NCI-H1105 treated with DMSO at 0.1 percent for 48 hours (cell line): ENCODE measurements at regions not wholly inside any gene's neighbourhood (a gene's known extent, or its start where the extent isn't known, plus 50 kb on each side); places are given as distances from the start of the nearest gene placed in this dataset.
"Not testable (repeated sequence)": the region's sequence is repeated elsewhere in the genome, so short reads cannot be mapped to it uniquely, and the experiment has no call there.

Source experiments
- DNase-seq: peaks from one replicate; lab custom pipeline; 2025; lab: John Stamatoyannopoulos, UW

DNA sequence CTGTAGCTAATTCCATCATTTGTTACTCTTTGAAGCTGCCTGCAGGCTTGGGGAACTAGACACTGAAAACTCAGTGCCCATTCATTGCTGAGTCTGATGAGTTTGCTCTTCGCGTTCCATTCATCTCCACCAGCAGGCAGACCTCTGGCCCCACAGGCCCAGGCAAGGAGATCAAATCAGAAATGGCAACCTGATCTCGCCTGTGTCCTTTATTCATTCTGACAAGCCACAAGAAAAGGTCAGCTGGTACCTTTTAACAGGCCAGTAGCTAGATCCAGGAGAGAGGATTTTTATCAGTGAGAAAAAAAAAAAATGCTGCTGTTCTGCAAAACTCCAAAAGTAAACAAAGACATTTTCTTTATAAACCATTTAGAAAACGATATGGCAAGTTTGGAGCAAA is 742.5 kb downstream of the ETS1 start:
- DNase-seq = peak; percentile 5

DNA sequence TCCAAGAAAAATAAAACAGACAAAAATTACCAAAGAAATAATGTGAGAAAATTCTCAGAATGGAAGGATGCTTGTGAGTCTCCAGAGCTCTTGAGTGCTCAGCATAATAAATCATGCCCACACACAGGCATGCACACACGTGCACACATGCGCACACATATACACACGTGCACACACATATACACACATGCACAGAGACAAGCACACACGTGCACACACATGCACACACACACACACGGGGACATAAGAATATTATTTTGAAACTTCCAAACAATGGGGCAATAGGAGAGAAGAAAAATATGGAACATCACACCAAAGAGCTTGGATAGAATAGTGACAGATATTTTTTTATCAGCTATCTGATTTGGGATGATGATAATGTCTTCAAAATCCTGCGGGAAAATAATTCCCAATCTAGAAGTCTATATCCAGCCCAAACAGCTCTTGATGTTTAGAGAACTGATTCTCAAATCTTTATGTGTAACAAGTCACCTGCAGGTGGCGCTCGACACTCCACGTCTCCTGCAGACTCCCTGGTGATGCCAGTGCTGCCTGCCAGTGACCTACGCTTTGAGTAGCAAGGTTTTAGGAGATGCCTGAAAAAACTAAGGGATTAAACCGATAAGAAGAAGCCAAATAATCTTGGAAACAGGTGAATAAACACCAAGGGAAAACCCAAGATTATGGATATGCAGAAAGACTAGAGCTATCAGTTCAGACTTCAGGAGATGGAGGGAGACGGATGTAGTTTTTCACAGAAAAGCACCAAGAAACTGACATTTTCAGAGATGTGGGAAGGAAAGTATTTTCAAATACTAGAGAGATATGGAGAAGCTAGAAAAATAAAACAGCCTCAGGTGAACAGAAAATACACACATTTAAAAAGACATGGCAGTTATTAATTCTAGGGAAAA is 743.6 kb downstream of the ETS1 start:
- peak; percentile 76 for DNase-seq

DNA sequence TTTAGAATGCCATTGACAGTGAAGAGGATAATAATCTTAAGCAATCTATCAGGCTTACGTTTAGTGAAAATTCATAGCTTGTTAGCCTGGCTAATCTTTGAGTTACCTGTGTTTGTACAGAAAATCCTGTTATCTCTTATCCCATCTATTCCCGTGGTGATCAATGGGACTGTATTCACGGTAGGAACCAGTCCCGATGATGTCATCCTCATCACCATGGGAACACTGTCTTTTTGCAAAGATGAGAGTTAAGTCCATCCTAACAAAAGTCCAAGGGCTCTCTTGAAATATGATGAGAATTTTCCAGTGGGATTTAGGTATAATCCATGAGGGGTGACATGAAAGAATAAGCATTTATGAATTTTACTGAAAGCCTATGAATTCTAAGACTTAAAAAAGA is 762.2 kb downstream of the ETS1 start:
- no peak for DNase-seq

DNA sequence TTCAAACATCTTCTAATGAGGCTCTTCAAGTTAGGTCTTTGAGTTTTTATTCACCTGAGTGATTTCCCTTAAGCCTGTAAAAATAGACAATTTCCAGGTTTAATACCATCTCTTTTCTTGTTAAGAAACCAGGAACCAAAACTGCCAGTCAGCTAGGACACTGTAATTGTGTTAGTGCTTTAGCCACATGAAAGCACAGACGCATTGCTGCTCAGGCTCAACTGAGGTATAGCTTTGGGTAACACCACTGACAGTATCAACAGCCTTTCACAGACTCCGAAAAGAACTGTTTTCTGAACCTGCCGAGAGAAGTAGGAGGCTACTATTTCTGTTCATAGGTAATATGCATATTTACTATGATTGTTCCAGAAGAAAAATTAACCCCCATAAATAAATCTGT is 768.7 kb downstream of the ETS1 start:
- no peak for DNase-seq

DNA sequence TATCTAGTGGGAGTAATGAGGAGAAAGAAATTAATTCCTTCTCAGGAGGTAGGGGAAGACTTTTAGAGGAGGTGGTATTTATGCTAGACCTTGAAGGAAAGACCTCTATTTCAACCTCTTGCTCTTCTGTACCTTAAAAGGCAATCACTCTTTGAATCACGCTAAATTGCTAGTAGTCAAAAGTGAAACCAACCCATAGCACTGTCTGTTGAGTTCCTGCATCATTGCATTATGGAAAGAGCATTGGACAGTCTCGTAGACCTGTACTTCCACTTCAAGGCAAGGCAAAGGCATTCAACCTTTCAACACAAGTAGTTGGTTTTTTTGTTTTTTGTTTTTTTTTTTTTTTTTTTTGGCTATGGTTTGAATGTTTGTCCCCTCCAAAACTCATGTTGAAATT is 770.4 kb downstream of the ETS1 start:
- DNase-seq = no peak

DNA sequence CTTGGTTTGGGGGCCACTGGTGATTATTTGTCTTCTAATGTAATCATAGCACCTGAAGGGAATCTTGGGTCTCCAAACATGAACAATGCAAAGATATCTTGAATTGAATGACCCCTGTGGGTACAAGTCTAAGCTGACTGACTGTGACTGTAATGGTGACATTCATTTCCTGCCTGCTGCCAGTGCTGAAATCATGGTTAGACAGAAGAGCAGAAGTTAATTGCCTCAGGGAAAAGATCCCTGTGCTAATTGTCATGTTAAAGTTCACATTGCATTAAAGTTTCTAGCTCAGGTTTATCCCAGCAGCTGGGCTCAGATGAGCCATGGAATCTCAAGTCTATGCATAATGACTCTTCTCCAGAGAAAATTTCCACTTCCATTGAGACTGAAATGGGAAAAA is 772.0 kb downstream of the ETS1 start:
- DNase-seq = no peak

DNA sequence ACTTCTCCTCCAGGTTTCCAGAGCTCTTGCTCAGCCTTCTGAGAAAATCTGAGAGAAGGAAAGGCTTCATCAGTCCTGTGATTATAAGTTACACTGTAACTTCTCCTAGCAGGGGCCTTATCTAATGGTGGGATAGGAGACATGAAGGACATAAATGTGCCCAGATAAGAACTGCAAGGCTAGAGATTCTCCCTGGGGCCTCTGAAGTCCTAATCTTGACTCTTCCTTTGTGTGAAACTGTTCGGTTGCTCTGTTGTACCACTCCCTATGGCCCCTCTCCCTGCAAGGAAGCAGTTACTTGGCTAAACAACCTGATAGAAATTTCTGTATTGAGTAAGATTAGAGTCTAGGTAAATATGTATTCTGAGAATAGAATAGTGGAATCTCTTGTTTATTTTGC is 780.9 kb downstream of the ETS1 start:
- no peak for DNase-seq

DNA sequence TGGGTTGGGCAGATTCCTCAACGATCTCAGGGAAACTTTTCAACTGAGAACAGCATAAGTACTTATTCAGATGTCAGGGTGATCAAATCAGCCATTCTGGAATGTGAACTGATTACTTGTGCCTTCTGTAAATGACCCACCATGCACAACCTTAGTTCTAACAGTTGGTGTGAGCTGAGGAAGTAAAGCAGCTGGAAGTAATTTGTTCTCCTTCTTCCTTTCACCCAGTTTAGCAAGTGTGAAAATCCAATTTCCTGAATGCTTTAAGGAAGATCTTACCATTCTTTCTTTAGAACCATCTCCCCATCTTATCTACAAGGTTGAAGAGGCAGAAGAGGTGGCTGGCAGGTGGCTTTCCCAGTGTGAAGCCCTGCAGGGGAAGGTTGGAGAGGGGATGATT is 781.6 kb downstream of the ETS1 start:
- no peak for DNase-seq

DNA sequence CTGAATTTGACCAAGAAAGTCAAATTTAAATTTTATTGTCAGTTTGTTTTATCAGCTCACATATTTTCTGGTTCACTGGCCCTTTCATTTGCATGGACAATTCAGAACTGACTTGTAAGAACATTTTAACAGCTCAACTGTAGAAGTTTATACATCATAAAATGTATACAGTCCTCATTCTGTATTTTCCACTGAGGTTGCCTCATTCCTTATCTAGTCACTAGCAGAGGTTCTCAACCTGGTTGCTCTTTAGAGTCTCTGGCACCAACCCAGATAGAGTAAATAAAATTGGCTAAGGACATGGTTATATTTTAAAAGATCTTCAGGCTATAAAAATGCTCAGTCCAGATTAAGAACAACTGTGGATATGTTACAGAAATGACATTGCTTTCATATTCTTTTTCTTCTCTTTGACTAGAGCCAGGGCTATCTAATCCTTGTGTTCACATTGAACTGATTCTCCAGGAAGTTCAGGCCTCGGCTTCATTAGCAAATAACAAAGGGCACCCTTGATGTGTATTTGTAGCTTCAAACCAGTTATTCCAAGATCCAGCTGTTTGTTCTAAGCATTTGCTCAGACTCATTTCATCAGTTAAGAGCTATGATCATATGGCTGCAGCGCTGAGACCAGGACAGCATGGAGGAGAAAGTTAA is 782.5 kb downstream of the ETS1 start:
- DNase-seq = no peak

DNA sequence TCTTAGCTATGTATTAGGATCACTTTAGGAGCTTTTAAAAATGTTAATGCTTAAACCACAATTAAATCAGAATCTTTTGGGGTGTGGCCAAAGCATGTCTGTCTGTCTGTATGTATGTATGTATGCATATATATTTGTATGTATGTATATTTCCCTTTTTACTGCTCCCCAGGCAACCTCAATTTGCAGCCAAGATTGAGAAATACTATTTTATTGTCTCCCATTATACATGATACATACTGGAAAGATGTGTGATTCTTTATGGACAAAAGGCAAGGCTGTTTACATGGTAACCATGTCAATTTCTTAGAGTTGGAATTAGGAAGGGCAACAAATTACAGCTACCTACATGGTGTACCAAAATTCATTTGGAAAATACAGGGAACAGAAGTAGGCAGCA is 783.6 kb downstream of the ETS1 start:
- no peak for DNase-seq

DNA sequence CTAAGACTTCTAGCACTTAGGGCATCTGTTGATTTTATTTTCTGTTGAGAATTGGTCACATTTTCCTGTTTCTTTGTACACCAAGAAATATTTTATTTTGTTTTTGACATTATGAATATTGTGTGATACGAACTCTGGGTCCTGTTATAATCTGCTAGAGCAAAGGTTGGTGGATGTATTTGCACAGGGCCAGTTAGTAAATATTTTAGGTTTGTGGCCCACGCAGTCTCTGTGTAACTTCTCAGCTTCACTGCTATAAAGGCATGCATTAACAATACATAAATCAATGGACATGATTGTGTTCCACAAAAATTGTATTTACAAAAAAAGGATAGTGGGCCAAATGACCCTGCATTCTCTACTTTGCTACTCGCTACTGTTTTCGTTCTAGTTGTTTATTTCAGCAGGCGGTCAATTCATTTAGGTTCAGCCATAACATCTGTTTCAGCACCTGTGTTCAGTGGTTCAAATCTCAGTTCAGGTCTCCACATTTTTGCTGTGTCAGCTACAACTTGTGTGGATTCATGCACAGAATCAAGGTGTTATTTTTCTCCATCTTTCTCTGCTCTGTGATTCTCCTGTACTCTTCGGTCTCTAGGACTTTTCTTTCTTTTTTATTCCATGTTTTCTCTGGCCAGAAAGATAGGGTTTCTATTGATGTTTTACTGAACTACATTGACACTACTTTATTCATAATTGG is 786.2 kb downstream of the ETS1 start:
- DNase-seq = no peak

DNA sequence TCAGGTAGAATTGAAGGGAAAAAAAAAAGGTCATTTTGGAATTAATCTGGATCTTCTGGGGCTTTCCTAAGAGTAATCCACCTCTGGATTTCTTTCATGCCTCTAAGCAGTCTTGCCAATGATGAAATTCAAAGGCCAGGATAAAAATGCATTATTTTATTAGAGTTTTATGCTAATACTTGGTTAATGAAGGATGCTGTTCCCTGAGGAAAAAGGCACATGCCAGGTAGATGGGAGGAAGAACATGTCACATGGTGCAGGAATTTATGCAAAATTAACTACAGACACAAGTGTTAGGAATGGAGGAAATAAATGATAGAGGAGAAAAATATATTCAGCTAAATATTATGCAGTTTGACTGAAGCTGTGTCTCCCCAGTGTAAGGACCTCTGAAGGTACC is 792.0 kb downstream of the ETS1 start:
- no peak for DNase-seq

DNA sequence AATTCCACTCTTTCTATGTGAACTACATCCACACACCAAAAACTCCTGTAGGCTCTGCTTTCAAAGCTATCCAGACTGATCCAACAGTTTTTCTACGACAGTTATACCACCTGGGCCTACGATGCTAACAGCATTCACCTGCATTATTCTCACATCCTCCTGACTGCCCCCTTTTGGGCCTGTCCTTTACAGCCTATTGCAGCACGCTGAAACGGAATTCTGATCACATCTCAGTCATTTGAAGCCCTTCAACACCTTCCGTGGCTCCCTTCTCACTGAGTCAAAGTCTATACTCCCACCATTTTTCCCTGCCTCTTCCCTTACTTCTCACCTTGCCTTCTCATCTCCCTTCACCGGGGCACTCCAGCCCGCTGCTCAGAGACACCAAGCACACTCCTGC is 791.3 kb upstream of the KIRREL3 start:
- DNase-seq = no peak

DNA sequence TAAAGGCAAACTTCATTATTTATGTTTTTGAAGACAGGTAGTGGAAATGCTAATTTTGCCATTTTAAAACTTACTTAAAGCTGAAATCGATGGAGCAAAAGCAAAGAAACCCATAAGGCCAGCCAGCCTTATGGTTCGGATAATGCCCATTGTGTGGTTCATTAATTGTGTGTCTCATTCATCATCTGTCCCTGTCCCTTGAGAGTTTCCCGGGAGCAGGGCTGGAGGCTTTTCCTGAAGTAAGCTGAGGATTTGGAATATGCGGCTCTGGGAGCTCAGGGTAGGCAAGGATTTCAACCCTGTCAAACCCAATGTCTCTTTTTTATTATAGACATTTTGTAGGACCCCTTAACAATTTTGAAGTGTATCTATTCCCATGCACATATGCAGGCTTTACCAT is 790.0 kb upstream of the KIRREL3 start:
- no peak for DNase-seq

DNA sequence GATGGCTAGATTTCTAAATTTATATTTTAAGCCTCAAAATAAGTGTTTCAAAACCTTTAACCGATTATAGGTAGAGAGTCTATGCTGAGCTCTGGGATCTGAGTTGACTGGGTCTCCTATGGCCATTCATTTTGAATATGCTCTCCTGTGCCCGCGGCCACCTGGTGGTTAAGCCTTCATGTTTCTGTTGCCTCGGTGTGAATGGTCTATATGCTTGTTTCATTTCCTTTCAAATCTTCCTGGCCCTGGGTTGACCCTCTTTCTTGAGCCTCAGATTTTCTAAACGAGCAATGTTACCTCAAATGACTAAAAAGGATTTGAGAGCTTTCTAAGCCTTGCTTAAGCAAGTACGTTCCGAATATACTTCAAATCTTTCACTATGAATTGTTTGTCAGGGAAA is 789.4 kb upstream of the KIRREL3 start:
- peak; percentile 28 for DNase-seq

DNA sequence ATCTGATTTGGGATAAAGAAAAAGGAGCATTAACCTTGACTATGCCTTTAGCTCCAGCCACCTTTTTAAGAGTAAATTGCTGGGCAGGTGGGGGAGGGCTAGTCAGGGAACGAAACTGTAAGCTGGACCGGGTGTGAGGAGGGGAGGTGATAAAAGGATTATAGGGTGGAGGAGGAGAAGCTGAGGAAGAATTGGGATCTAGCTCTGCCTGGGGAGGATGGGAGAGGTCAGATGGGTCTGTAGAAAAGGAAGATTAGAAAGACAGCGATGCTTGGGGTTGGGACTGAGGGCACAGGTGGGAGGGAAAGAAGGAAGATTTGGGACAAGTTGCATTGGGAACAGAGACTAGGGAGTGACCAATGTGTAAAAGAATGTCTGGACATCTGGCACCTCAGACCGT is 772.4 kb upstream of the KIRREL3 start:
- not testable (repeated sequence) for DNase-seq

DNA sequence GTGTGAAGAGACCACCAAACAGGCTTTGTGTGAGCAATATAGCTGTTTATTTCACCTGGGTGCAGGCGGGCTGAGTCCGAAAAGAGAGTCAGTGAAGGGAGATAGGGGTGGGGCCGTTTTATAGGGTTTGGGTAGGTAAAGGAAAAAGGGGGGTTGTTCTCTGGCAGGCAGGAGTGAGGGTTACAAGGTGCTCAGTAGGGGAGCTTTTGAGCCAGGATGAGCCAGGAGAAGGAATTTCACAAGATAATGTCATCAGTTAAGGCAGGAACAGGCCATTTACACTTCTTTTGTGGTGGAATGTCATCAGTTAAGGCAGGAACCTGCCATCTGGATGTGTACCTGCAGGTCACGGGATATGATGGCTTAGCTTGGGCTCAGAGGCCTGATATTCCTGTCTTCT is 768.4 kb upstream of the KIRREL3 start:
- DNase-seq = not testable (repeated sequence)

DNA sequence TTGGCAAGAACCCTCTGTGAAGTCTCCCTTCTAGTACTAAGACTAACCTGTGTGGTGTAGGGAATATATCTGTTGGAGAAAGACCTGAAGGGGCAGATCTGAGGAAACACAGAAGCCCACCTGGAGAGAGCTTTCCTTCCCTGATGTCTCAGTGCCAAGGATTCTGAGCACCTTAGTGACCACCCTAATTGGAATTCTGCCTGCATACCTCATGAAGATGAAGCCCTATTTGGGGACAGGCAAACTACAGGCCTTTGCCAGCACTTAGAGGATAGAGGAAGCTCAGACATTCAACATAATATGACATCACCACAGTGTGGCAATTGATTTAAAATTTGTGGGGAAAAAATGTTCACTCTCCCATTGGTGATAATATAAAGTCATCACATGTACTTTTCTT is 766.2 kb upstream of the KIRREL3 start:
- no peak for DNase-seq

DNA sequence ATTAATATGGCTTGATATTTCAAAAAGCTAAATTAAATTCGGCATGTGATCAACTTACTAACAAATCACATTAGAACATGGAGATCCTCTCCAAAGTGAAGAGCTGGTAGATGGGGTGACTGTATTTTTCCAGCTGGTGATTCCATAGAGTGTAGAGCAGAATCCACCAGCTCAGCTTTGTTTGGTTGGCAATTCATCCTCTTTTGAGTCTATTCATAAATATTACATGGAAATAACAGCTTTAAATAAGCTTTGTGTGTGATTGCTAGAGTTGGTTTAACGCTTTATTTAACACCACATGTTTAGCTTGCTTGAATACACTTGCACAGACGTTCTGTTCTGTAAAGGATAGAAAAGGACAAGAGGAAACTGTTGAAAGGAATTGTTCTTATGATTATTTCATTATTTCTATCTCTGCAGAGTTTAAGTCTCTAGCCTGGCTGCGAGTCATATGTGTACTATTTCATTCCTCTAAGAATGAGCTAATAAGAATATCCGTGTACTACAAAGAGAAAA is 738.3 kb upstream of the KIRREL3 start:
- no peak for DNase-seq

DNA sequence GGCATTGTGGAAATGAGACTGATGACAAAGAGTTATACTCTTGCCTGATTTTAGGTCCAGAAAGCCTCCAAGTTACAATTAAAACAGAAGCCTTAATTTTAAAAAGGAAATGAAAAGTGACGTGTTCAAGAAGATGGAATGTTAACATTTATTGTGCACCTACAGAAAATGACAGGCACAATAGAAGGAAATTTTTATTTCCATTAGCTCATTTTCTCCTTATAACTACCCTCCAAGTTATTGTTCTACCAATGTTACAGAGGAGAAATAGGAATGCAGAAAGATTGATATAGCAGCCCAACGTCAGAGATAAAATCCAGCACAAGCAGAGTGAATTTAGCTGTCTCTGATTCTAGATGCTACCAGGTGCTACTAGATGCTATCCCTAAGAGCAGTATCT is 736.9 kb upstream of the KIRREL3 start:
- no peak for DNase-seq

DNA sequence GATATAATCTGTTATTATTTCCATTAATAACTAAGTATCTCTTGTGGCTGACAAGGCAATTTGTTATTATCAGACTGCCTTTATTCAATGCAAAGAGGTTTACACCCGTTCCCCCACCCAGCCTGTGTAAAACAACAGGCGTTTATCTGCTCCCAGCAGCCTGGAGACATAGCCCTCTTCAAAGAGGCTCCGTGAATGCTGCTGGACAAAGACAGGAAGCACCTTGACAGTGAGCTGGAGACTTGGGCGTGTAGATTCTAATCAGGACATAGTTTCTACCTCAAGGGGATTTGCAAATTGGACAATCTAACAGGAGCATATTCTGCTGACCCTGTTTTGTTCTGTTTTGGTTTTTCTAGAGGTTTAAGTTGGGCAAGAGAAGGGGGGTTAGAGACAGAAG is 733.0 kb upstream of the KIRREL3 start:
- no peak for DNase-seq

DNA sequence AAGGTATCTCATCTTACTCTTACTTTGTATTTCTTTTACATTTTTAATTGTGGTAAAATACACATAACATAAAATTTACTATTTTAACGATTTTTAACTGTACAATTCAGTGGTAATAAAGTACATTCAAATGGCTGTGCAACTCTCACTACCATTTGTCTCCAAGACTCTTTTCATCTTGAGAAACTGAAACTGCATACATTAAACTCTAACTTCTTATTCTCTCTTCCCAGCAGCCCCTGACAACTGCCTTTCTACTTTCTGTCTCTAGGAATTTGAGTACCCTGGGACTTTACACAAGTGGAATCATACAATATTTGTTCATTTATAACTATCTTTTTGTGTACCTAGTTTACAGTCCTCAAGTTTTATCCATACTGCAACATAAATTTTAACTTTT is 725.8 kb upstream of the KIRREL3 start:
- no peak for DNase-seq

DNA sequence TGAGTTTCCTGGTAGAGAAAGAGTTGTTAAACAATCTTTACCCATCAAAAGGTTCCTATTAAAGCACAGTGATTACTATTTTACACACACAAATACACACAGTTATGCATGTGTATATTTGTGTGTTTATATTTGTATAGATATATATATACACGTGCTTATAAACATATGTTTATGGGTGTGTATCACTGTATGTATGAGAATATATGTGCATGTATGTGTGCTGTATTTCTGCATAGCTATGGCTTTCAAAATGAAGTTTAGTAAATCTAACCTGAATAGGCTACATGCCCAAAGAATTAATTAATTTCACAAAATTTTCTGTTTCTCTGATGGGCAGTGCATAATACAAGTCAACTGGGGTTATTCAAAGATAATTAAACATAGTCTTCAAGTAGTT is 723.1 kb upstream of the KIRREL3 start:
- no peak for DNase-seq
